B cell (primary cell): ENCODE measurements at regions not wholly inside any gene's neighbourhood (a gene's known extent, or its start where the extent isn't known, plus 50 kb on each side); places are given as distances from the start of the nearest gene placed in this dataset.

Source experiments
- ATAC-seq: fragments of 200-7000 bp; cut with Tn5 transposase; one replicate; pipeline ENCODE4 v1.10.0; 2021; ENCODE audit warnings: low read depth, mild to moderate bottlenecking, moderate number of reproducible peaks, moderate library complexity
- CTCF ChIA-PET: fragments of 350-600 bp; sonication (Branson Sonifier 250); formaldehyde crosslinking; loops from one replicate; lab custom pipeline; 2021; ENCODE audit warnings: antibody characterized with exemption, inconsistent platforms; lab: Charles Lee
- POLR2A ChIA-PET: fragments of 350-600 bp; sonication (Branson Sonifier 250); formaldehyde crosslinking; loops from one replicate; lab custom pipeline; 2021; ENCODE audit warnings: antibody characterized with exemption; lab: Charles Lee
- DNase-seq: peaks from one replicate; pipeline ENCODE4 v3.0.0; 2013
- H2AFZ ChIP-seq: 2 replicates; pipeline ENCODE4 v1.6.1; 2012; ENCODE audit warnings: mild to moderate bottlenecking, low read depth, low read length; ENCODE audit not compliant: insufficient read depth, poor library complexity, severe bottlenecking
- H3K27ac ChIP-seq, 2 donors: 1 replicate in 1 of 2; 2 replicates in 1 of 2; pipeline ENCODE4 v1.5.1; 2012 to 2013; ENCODE audit warnings: low read length in 2 of 2, mild to moderate bottlenecking in 2 of 2, moderate library complexity in 1 of 2
- H3K27me3 ChIP-seq, 4 experiments: fragments of 200-600 bp in 1 of 4; sonication (generic) in 1 of 4; replicated peaks in 1 of 4; 1 replicate in 2 of 4; 2 replicates in 2 of 4; pipeline versions ENCODE4 v1.6.1 to v1.7.0; 2013 to 2016; ENCODE audit warnings: low read length in 3 of 4, mild to moderate bottlenecking in 2 of 4, mixed read lengths in 1 of 4, moderate library complexity in 1 of 4; ENCODE audit not compliant: insufficient read depth in 4 of 4, control insufficient read depth in 3 of 4; ENCODE audit errors: control extremely low read depth in 1 of 4
- H3K36me3 ChIP-seq, 2 experiments: replicated peaks in 1 of 2; 1 replicate in 1 of 2; 2 replicates in 1 of 2; pipeline versions ENCODE4 v1.6.1 to v1.7.1; 2013; ENCODE audit warnings: low read length in 1 of 2; ENCODE audit not compliant: insufficient read depth in 2 of 2, control insufficient read depth in 1 of 2; ENCODE audit errors: control extremely low read depth in 1 of 2, extremely low read depth in 1 of 2
- H3K4me1 ChIP-seq, 2 donors: fragments of 200-600 bp in 1 of 2; sonication (generic) in 1 of 2; 1 replicate in 1 of 2; 2 replicates in 1 of 2; pipeline versions ENCODE4 v1.5.1 to v1.6.1; 2013 to 2017; ENCODE audit warnings: low read length in 2 of 2; ENCODE audit not compliant: control insufficient read depth in 2 of 2, insufficient read depth in 2 of 2
- H3K4me2 ChIP-seq: replicated peaks from 2 replicates; pipeline ENCODE3; 2012; ENCODE audit warnings: mild to moderate bottlenecking, low read depth, low read length; ENCODE audit not compliant: poor library complexity, severe bottlenecking
- H3K4me3 ChIP-seq, 5 experiments: fragments of 200-600 bp in 1 of 5; sonication (generic) in 1 of 5; 1 replicate in 3 of 5; 2 replicates in 2 of 5; pipeline versions ENCODE4 v1.5.1 to v1.7.0; 2011 to 2016; ENCODE audit warnings: low read length in 4 of 5, mild to moderate bottlenecking in 4 of 5, low read depth in 2 of 5, control low read depth in 1 of 5, moderate library complexity in 1 of 5; ENCODE audit not compliant: insufficient read depth in 1 of 5; ENCODE audit errors: control extremely low read depth in 1 of 5, extremely low read depth in 1 of 5
- H3K79me2 ChIP-seq: fragments of 200-600 bp; sonication (generic); one replicate; pipeline ENCODE4 v1.6.0; 2016; ENCODE audit warnings: low read length; ENCODE audit not compliant: control insufficient read depth, insufficient read depth
- H3K9ac ChIP-seq: fragments of 200-600 bp; sonication (generic); 2 replicates; pipeline ENCODE4 v1.6.1; 2017; ENCODE audit warnings: mild to moderate bottlenecking, low read length, moderate library complexity
- H3K9me3 ChIP-seq, 3 donors: one replicate each; pipeline versions ENCODE4 v1.6.1 to v1.7.1; 2013; ENCODE audit warnings: low read length in 2 of 3; ENCODE audit not compliant: control insufficient read depth in 2 of 3, insufficient read depth in 1 of 3; ENCODE audit errors: control extremely low read depth in 1 of 3
- H4K20me1 ChIP-seq: 2 replicates; pipeline ENCODE4 v1.6.0; 2012; ENCODE audit warnings: mild to moderate bottlenecking, low read length; ENCODE audit not compliant: insufficient read depth, control insufficient read depth, poor library complexity, severe bottlenecking
- H3K27ac Mint-ChIP-seq: one replicate; pipeline ENCODE4 v1.8.0; 2021; ENCODE audit warnings: mixed read lengths
- H3K27me3 Mint-ChIP-seq: one replicate; pipeline ENCODE4 v1.8.0; 2021; ENCODE audit warnings: mixed read lengths
- H3K4me1 Mint-ChIP-seq: one replicate; pipeline ENCODE4 v1.8.0; 2021; ENCODE audit warnings: mixed read lengths
- H3K4me3 Mint-ChIP-seq: one replicate; pipeline ENCODE4 v1.8.0; 2021; ENCODE audit warnings: mixed read lengths
- H3K9me3 Mint-ChIP-seq: one replicate; pipeline ENCODE4 v1.8.0; 2022; ENCODE audit warnings: mixed read lengths; ENCODE audit not compliant: insufficient read depth
- CTCF ChIP-seq: fragments of 200-600 bp; IDR thresholded peaks from one replicate; pipeline ENCODE4 v1.8.0; 2022; ENCODE audit warnings: antibody characterized with exemption, mild to moderate bottlenecking
- EZH2 ChIP-seq: IDR thresholded peaks from 2 replicates; pipeline ENCODE4 v1.6.1; 2012; ENCODE audit warnings: borderline replicate concordance, low read depth, mild to moderate bottlenecking, moderate library complexity, low read length; ENCODE audit not compliant: insufficient read depth, poor library complexity, severe bottlenecking
- whole genome bisulfite sequencing: methylation state at CpG from one replicate; pipeline ENCODE4 v1.1.5; 2013; ENCODE audit warnings: missing lambda C conversion rate; ENCODE audit not compliant: insufficient coverage; 5-methylcytosine and 5-hydroxymethylcytosine counted together
- intact Hi-C: fragments of 100-400 bp; cut with micrococcal nuclease; formaldehyde crosslinking; loops from one replicate; pipeline ENCODE4 v1.10.0; 2022

- no peaks in the 10 kb centered on the region for H4K20me1 ChIP-seq
- WGBS = no CpG with 5 or more reads among the region's 3 CpGs
- ATAC-seq (no peak), DNase-seq (no peak)
- H3K27ac ChIP-seq = no peak overlapping the region
- no peak overlapping the region for H3K9ac ChIP-seq
- intact Hi-C loops = no loop called here
- H3K27me3 Mint-ChIP-seq = no peaks in the 10 kb centered on the region
- no peaks in the 10 kb centered on the region for H3K4me1 ChIP-seq
- no peak overlapping the region for H3K4me3 ChIP-seq
- H3K27me3 ChIP-seq = no peaks in the 10 kb centered on the region
- no peak overlapping the region for H2AFZ ChIP-seq
- POLR2A ChIA-PET = no interaction called here
- H3K9me3 ChIP-seq = no peaks in the 10 kb centered on the region
- H3K4me2 ChIP-seq = no peak overlapping the region
- no peaks in the 10 kb centered on the region for H3K36me3 ChIP-seq
- H3K27ac Mint-ChIP-seq = no peak overlapping the region
- no peaks in the 10 kb centered on the region for H3K4me1 Mint-ChIP-seq
- H3K79me2 ChIP-seq = no peaks in the 10 kb centered on the region
- CTCF ChIA-PET = no interaction called here
- no peak overlapping the region for H3K4me3 Mint-ChIP-seq
- H3K9me3 Mint-ChIP-seq = peaks cover 2% of the 10 kb centered on the region
- TF ChIP-seq CTCF (no peak), EZH2 (no peak)
These were observed 430.8 kb upstream of the C1orf87 start for GRCh38 chr1:60504206-60504840.

GRCh38 chr1:60503266-60503925 lies 429.8 kb upstream of the C1orf87 start:
- peaks cover 9% of the 10 kb centered on the region for H3K9me3 Mint-ChIP-seq

More at GRCh38 chr1:60503266-60503925, 429.8 kb upstream of the C1orf87 start:
- H3K4me2 ChIP-seq = no peak overlapping the region
- H3K9me3 ChIP-seq = no peaks in the 10 kb centered on the region
- 96% methylated on average over 6 of the region's 9 CpGs for WGBS
- no peak overlapping the region for H3K27ac ChIP-seq
- no peak for TF ChIP-seq CTCF
- no peak for TF ChIP-seq EZH2
- no peaks in the 10 kb centered on the region for H3K4me1 ChIP-seq
- Mint-ChIP-seq H3K27me3 (no peaks in the 10 kb centered on the region), H3K4me3 (no peak overlapping the region), H3K27ac (no peak overlapping the region), H3K4me1 (no peaks in the 10 kb centered on the region)
- CTCF ChIA-PET = no interaction called here
- DNase-seq (no peak), ATAC-seq (no peak)
- H3K27me3 ChIP-seq = no peaks in the 10 kb centered on the region
- H2AFZ ChIP-seq = no peak overlapping the region
- H3K4me3 ChIP-seq = no peak overlapping the region
- POLR2A ChIA-PET = no interaction called here
- intact Hi-C loops = no loop called here
- no peaks in the 10 kb centered on the region for H3K79me2 ChIP-seq
- H3K9ac ChIP-seq = no peak overlapping the region
- H4K20me1 ChIP-seq = no peaks in the 10 kb centered on the region
- no peaks in the 10 kb centered on the region for H3K36me3 ChIP-seq
